NB4 (cell line): ENCODE measurements at regions not wholly inside any gene's neighbourhood (a gene's known extent, or its start where the extent isn't known, plus 50 kb on each side); places are given as distances from the start of the nearest gene placed in this dataset.

Source experiments
- POLR2A ChIP-seq: IDR thresholded peaks from 2 replicates; pipeline ENCODE4 v1.6.1; 2011; ENCODE audit warnings: mild to moderate bottlenecking; ENCODE audit not compliant: insufficient read length; ENCODE audit errors: extremely low read depth
- TF ChIP-seq, protein P1 (sequence below): IDR thresholded peaks from one replicate; pipeline ENCODE4 v1.5.1; 2012; ENCODE audit warnings: low read depth, low read length

DNA sequence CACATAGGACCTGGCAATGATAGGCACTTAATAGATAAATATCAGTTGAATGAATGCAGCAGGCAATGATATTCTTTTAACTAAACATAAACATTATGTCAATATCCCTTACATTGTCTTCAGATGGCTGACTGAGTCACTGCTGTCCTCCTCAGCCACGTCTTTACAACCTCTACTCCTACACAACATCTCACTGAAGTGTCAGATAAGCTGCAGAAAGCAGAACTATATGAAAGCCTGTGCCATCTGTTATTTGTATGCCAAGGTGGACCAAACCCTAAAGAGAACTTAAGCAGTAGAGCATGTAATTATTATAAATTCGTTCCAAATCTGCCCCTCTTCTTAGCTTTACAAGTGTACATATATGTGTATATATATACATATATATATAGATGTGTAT, 271.2 kb downstream of the RASEF start:
- TF ChIP-seq, protein P1, sequence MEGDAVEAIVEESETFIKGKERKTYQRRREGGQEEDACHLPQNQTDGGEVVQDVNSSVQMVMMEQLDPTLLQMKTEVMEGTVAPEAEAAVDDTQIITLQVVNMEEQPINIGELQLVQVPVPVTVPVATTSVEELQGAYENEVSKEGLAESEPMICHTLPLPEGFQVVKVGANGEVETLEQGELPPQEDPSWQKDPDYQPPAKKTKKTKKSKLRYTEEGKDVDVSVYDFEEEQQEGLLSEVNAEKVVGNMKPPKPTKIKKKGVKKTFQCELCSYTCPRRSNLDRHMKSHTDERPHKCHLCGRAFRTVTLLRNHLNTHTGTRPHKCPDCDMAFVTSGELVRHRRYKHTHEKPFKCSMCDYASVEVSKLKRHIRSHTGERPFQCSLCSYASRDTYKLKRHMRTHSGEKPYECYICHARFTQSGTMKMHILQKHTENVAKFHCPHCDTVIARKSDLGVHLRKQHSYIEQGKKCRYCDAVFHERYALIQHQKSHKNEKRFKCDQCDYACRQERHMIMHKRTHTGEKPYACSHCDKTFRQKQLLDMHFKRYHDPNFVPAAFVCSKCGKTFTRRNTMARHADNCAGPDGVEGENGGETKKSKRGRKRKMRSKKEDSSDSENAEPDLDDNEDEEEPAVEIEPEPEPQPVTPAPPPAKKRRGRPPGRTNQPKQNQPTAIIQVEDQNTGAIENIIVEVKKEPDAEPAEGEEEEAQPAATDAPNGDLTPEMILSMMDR = no peak
- TF ChIP-seq POLR2A = no peak
